H1 (cell line): ENCODE measurements at regions not wholly inside any gene's neighbourhood (a gene's known extent, or its start where the extent isn't known, plus 50 kb on each side); places are given as distances from the start of the nearest gene placed in this dataset.

ENCODE experiments used
- CTCF ChIA-PET: fragments of 300-600 bp; sonication (Branson Sonifier 250); formaldehyde crosslinking; loops from one replicate; lab custom pipeline; 2021; ENCODE audit not compliant: partially characterized antibody; lab: Charles Lee
- POLR2A ChIA-PET: fragments of 300-600 bp; sonication (Branson Sonifier 250); formaldehyde crosslinking; loops from one replicate; lab custom pipeline; 2021; ENCODE audit warnings: inconsistent platforms; ENCODE audit not compliant: partially characterized antibody; lab: Charles Lee
- DNase-seq, 2 experiments: peaks; one replicate each; pipeline versions ENCODE4 v3.0.0 to v3.0.0-alpha.2; 2010 to 2022; ENCODE audit warnings: low spot score in 2 of 2, low read depth in 1 of 2, mixed read lengths in 1 of 2
- FAIRE-seq: peaks from 2 replicates; lab custom pipeline; 2011; peaks lifted over from hg19 to GRCh38; lab: Jason Lieb, UNC
- H2AFZ ChIP-seq: 2 replicates; pipeline ENCODE4 v1.8.1; 2012; ENCODE audit warnings: low read length, inconsistent platforms
- H2AK5ac ChIP-seq: 2 replicates; pipeline ENCODE4 v1.6.1; 2013; ENCODE audit warnings: low read depth, low read length
- H2BK120ac ChIP-seq: replicated peaks from 2 replicates; pipeline ENCODE3; 2013; ENCODE audit warnings: low read depth, low read length, inconsistent platforms
- H2BK12ac ChIP-seq: 2 replicates; pipeline ENCODE4 v1.6.1; 2013; ENCODE audit warnings: low read depth, low read length
- H2BK15ac ChIP-seq: 2 replicates; pipeline ENCODE4 v1.6.1; 2013; ENCODE audit warnings: low read length
- H2BK20ac ChIP-seq: 2 replicates; pipeline ENCODE4 v1.6.1; 2013; ENCODE audit warnings: low read length
- H2BK5ac ChIP-seq: 2 replicates; pipeline ENCODE4 v1.6.1; 2013; ENCODE audit warnings: low read depth, low read length
- H3K14ac ChIP-seq: 2 replicates; pipeline ENCODE4 v1.6.1; 2013; ENCODE audit warnings: inconsistent platforms; ENCODE audit not compliant: insufficient read length
- H3K18ac ChIP-seq: 2 replicates; pipeline ENCODE4 v1.6.1; 2013; ENCODE audit warnings: low read length; ENCODE audit errors: extremely low read depth
- H3K23ac ChIP-seq: 2 replicates; pipeline ENCODE4 v1.6.1; 2013; ENCODE audit warnings: inconsistent platforms; ENCODE audit not compliant: insufficient read length
- H3K23me2 ChIP-seq: 2 replicates; pipeline ENCODE4 v1.6.1; 2013; ENCODE audit warnings: low read depth, low read length
- H3K27ac ChIP-seq: 2 replicates; pipeline ENCODE4 v1.6.1; 2011; ENCODE audit warnings: low read depth, low read length, inconsistent platforms
- H3K27me3 ChIP-seq, 4 experiments: replicated peaks in 1 of 4; 1 replicate in 1 of 4; 2 replicates in 3 of 4; pipeline versions ENCODE4 v1.6.1 to v1.8.1; 2011 to 2013; ENCODE audit warnings: low read length in 3 of 4, mild to moderate bottlenecking in 3 of 4, inconsistent platforms in 2 of 4, mixed read lengths in 2 of 4, moderate library complexity in 1 of 4; ENCODE audit not compliant: control insufficient read depth in 3 of 4, insufficient read depth in 3 of 4; ENCODE audit errors: extremely low read depth in 1 of 4
- H3K36me3 ChIP-seq, 4 experiments: 2 replicates each; pipeline versions ENCODE4 v1.6.1 to v1.8.1; 2011 to 2013; ENCODE audit warnings: mild to moderate bottlenecking in 4 of 4, low read length in 3 of 4, moderate library complexity in 2 of 4, control low read depth in 1 of 4, inconsistent platforms in 1 of 4; ENCODE audit not compliant: insufficient read depth in 4 of 4, control insufficient read depth in 2 of 4
- H3K4ac ChIP-seq: replicated peaks from 2 replicates; pipeline ENCODE3; 2013; ENCODE audit warnings: low read length, low read depth, mixed read lengths, inconsistent platforms; ENCODE audit not compliant: insufficient read length
- H3K4me1 ChIP-seq, 4 experiments: replicated peaks in 1 of 4; 1 replicate in 1 of 4; 2 replicates in 3 of 4; pipeline versions ENCODE4 v1.6.1 to v1.8.1; 2011 to 2013; ENCODE audit warnings: low read length in 3 of 4, inconsistent platforms in 2 of 4, mixed read lengths in 1 of 4; ENCODE audit not compliant: insufficient read depth in 4 of 4, control insufficient read depth in 3 of 4
- H3K4me2 ChIP-seq, 2 experiments: 2 replicates each; pipeline versions ENCODE4 v1.6.1 to v1.8.1; 2011 to 2013; ENCODE audit warnings: low read depth in 2 of 2, low read length in 2 of 2, control low read depth in 1 of 2, inconsistent platforms in 1 of 2, mild to moderate bottlenecking in 1 of 2; ENCODE audit not compliant: insufficient read depth in 1 of 2
- H3K4me3 ChIP-seq, 4 experiments: fragments of 200-600, 300-600 bp in 1 of 4; sonication (generic), shearing (Covaris generic), sonication (Bioruptor Twin) in 1 of 4; 2 replicates each; pipeline versions ENCODE4 v1.5.1 to v1.8.1; 2011 to 2016; ENCODE audit warnings: low read length in 4 of 4, low read depth in 3 of 4, control low read depth in 2 of 4, inconsistent platforms in 2 of 4, mild to moderate bottlenecking in 2 of 4, mixed read lengths in 1 of 4, moderate library complexity in 1 of 4; ENCODE audit not compliant: insufficient read depth in 2 of 4; ENCODE audit errors: extremely low read depth in 1 of 4
- H3K56ac ChIP-seq: replicated peaks from 2 replicates; pipeline ENCODE3; 2013; ENCODE audit warnings: low read depth, mild to moderate bottlenecking, mixed read lengths, low read length, inconsistent platforms; ENCODE audit not compliant: insufficient read length
- H3K79me1 ChIP-seq: 2 replicates; pipeline ENCODE4 v1.6.1; 2013; ENCODE audit warnings: low read depth, low read length, control low read depth
- H3K79me2 ChIP-seq, 2 experiments: 2 replicates each; pipeline versions ENCODE4 v1.6.1 to v1.8.1; 2012 to 2013; ENCODE audit warnings: low read length in 2 of 2, mild to moderate bottlenecking in 2 of 2, inconsistent platforms in 1 of 2; ENCODE audit not compliant: insufficient read depth in 2 of 2, control insufficient read depth in 1 of 2
- H3K9ac ChIP-seq, 4 experiments: replicated peaks in 1 of 4; 1 replicate in 1 of 4; 2 replicates in 3 of 4; pipeline versions ENCODE4 v1.6.1 to v1.8.1; 2011 to 2013; ENCODE audit warnings: low read depth in 3 of 4, low read length in 3 of 4, control low read depth in 2 of 4, mild to moderate bottlenecking in 2 of 4, moderate library complexity in 2 of 4, inconsistent platforms in 1 of 4; ENCODE audit errors: extremely low read depth in 1 of 4
- H3K9me3 ChIP-seq, 2 experiments: 2 replicates each; pipeline versions ENCODE4 v1.6.1 to v1.8.1; 2012 to 2013; ENCODE audit warnings: mild to moderate bottlenecking in 2 of 2, moderate library complexity in 2 of 2, control low read depth in 1 of 2, inconsistent platforms in 1 of 2, low read depth in 1 of 2, low read length in 1 of 2, mixed read lengths in 1 of 2; ENCODE audit not compliant: insufficient read depth in 2 of 2
- H4K20me1 ChIP-seq, 2 experiments: replicated peaks in 1 of 2; 2 replicates each; pipeline versions ENCODE3 to v1.8.1; 2011 to 2013; ENCODE audit warnings: inconsistent platforms in 2 of 2, low read length in 2 of 2, mild to moderate bottlenecking in 1 of 2; ENCODE audit not compliant: insufficient read depth in 2 of 2, control insufficient read depth in 1 of 2
- H4K5ac ChIP-seq: 2 replicates; pipeline ENCODE4 v1.6.1; 2013; ENCODE audit warnings: low read length, low read depth, mixed read lengths, inconsistent platforms; ENCODE audit not compliant: insufficient read length
- H4K8ac ChIP-seq: 2 replicates; pipeline ENCODE4 v1.8.0; 2013; ENCODE audit warnings: mild to moderate bottlenecking, moderate library complexity, low read length, inconsistent platforms; ENCODE audit not compliant: insufficient read depth; ENCODE audit errors: extremely low read depth
- H4K91ac ChIP-seq: replicated peaks from 2 replicates; pipeline ENCODE3; 2013; ENCODE audit warnings: low read length, mixed read lengths, inconsistent platforms; ENCODE audit not compliant: insufficient read length
- SIN3A ChIP-seq, 2 experiments: IDR thresholded peaks in 1 of 2; conservative IDR thresholded peaks in 1 of 2; 2 replicates each; pipeline ENCODE4 v1.6.1; 2011 to 2012; ENCODE audit warnings: low read length in 2 of 2, improper control_type of control experiment in 1 of 2, low read depth in 1 of 2, mild to moderate bottlenecking in 1 of 2
- WGBS, 2 experiments: shearing (Covaris generic) in 1 of 2; methylation state at CpG; one replicate each; pipeline versions ENCODE4 v1.1.6 to v1.1.7; 2013 to 2015; ENCODE audit warnings: low lambda C conversion rate in 2 of 2, mixed read lengths in 2 of 2, inconsistent platforms in 1 of 2, low coverage in 1 of 2, missing lambda C conversion rate in 1 of 2; ENCODE audit not compliant: insufficient replicate concordance in 2 of 2, insufficient coverage in 1 of 2, insufficient read length in 1 of 2; ENCODE audit errors: extremely low coverage in 1 of 2, missing lambda C conversion rate in 1 of 2; 5-methylcytosine and 5-hydroxymethylcytosine counted together

- H3K23ac ChIP-seq, result no peak overlapping the region
- no peak for TF ChIP-seq SIN3A (conservative IDR thresholded peaks at IDR 0.05 in 1 of 2, IDR thresholded peaks at IDR 0.05 in 1 of 2; ENCODE audit: low read depth in 1 of 2, low read length in 2 of 2)
Measured at GRCh38 chr7:152907042-152907761, 147.7 kb downstream of the ACTR3B start.

More at GRCh38 chr7:152907042-152907761, 147.7 kb downstream of the ACTR3B start:
- H2AFZ ChIP-seq, result no peak overlapping the region
- no peak overlapping the region for H3K27ac ChIP-seq
- no peak overlapping the region for H2BK20ac ChIP-seq
- no peak overlapping the region for H3K14ac ChIP-seq
- no peak for DNase-seq
- no peak overlapping the region for H3K4me2 ChIP-seq
- no peak overlapping the region for H2AK5ac ChIP-seq
- no peak overlapping the region for H2BK120ac ChIP-seq
- no peaks in the 10 kb centered on the region for H3K79me1 ChIP-seq
- H3K4me1 ChIP-seq, result peaks cover 0 to 3% (median 0%) of the 10 kb centered on the region in 4 experiments; a peak in 1 of 7 replicates
- peaks cover 0 to under 1% of the 10 kb centered on the region in 2 experiments for H4K20me1 ChIP-seq
- H3K23me2 ChIP-seq, result peaks cover under 1% of the 10 kb centered on the region; the same call in 1 of the 2 replicates
- no peaks in the 10 kb centered on the region for H3K36me3 ChIP-seq
- no peak overlapping the region for H2BK12ac ChIP-seq
- no peaks in the 10 kb centered on the region for H3K79me2 ChIP-seq
- H3K27me3 ChIP-seq, result no peaks in the 10 kb centered on the region
- 93 to 100% methylated on average over 2 to 11 of the region's 11 CpGs for WGBS, 2 experiments
- H3K4me3 ChIP-seq, result no peak overlapping the region
- H3K18ac ChIP-seq, result no peak overlapping the region
- no peak overlapping the region for H2BK15ac ChIP-seq
- H3K56ac ChIP-seq, result no peak overlapping the region
- H4K5ac ChIP-seq, result no peak overlapping the region
- ChIA-PET CTCF (interaction anchor here (1.2 kb wide), 1 partner anchor 47 kb away, joined by 3 read pairs; no protein-coding TSS in a partner anchor), POLR2A (no interaction called here)
- H4K91ac ChIP-seq, result no peak overlapping the region
- H3K4ac ChIP-seq, result no peak overlapping the region
- H3K9me3 ChIP-seq, result no peaks in the 10 kb centered on the region
- H3K9ac ChIP-seq, result no peak overlapping the region
- H4K8ac ChIP-seq, result no peak overlapping the region
- no peak for FAIRE-seq
- no peak overlapping the region for H2BK5ac ChIP-seq
